WTC11 (cell line): ENCODE measurements at regions not wholly inside any gene's neighbourhood (a gene's known extent, or its start where the extent isn't known, plus 50 kb on each side); places are given as distances from the start of the nearest gene placed in this dataset.

Experiments used
- ATAC-seq: fragments of 200-7000 bp; cut with Tn5 transposase; 2 replicates; pipeline ENCODE4 v1.10.0; 2021; ENCODE audit warnings: mild to moderate bottlenecking, moderate library complexity
- CTCF ChIA-PET: fragments of 300-600 bp; sonication (Branson Sonifier 250); formaldehyde crosslinking; loops from one replicate; lab custom pipeline; 2021; ENCODE audit warnings: antibody characterized with exemption; lab: Charles Lee
- POLR2A ChIA-PET: fragments of 350-600 bp; sonication (Branson Sonifier 250); formaldehyde crosslinking; loops from one replicate; lab custom pipeline; 2021; ENCODE audit warnings: antibody characterized with exemption; lab: Charles Lee
- DNase-seq: peaks from one replicate; pipeline ENCODE4 v3.0.0; 2021; ENCODE audit warnings: low spot score
- H3K27ac Mint-ChIP-seq: 2 replicates; pipeline ENCODE4 v1.8.0; 2021; ENCODE audit warnings: mixed read lengths
- H3K27me3 Mint-ChIP-seq: 2 replicates; pipeline ENCODE4 v1.8.0; 2021; ENCODE audit warnings: low read depth, mild to moderate bottlenecking, moderate library complexity, mixed read lengths
- H3K36me3 Mint-ChIP-seq: 2 replicates; pipeline ENCODE4 v1.8.0; 2021; ENCODE audit warnings: mixed read lengths
- H3K4me1 Mint-ChIP-seq: 2 replicates; pipeline ENCODE4 v1.8.0; 2022; ENCODE audit warnings: mixed read lengths
- H3K4me3 Mint-ChIP-seq: 2 replicates; pipeline ENCODE4 v1.8.0; 2021; ENCODE audit warnings: mild to moderate bottlenecking, moderate library complexity, mixed read lengths
- H3K9me3 Mint-ChIP-seq: 2 replicates; pipeline ENCODE4 v1.8.0; 2021; ENCODE audit warnings: mixed read lengths
- ATF1 ChIP-seq: sonication (generic); formaldehyde crosslinking; IDR thresholded peaks from 2 replicates; pipeline ENCODE4 v1.8.1; 2023; ENCODE audit warnings: mild to moderate bottlenecking, moderate library complexity, missing genetic modification reagents
- ATF6 ChIP-seq: sonication (generic); formaldehyde crosslinking; IDR thresholded peaks from 2 replicates; pipeline ENCODE4 v1.8.1; 2023; ENCODE audit warnings: mild to moderate bottlenecking, missing genetic modification reagents
- E2F5 ChIP-seq: sonication (generic); formaldehyde crosslinking; IDR thresholded peaks from 2 replicates; pipeline ENCODE4 v1.8.1; 2022; ENCODE audit warnings: mild to moderate bottlenecking, moderate library complexity, missing genetic modification reagents
- ELF4 ChIP-seq: sonication (generic); formaldehyde crosslinking; IDR thresholded peaks from 2 replicates; pipeline ENCODE4 v1.8.1; 2022; ENCODE audit warnings: low read depth, mild to moderate bottlenecking, moderate library complexity, missing genetic modification reagents
- FOXK1 ChIP-seq: sonication (generic); formaldehyde crosslinking; IDR thresholded peaks from 2 replicates; pipeline ENCODE4 v1.8.0; 2022; ENCODE audit warnings: mild to moderate bottlenecking, moderate library complexity, missing genetic modification reagents
- GABPB1 ChIP-seq: sonication (generic); formaldehyde crosslinking; IDR thresholded peaks from 2 replicates; pipeline ENCODE4 v1.8.1; 2023; ENCODE audit warnings: mild to moderate bottlenecking, missing genetic modification reagents
- GTF2I ChIP-seq: fragments of 250-450 bp; sonication (Bioruptor Pico); conservative IDR thresholded peaks from 2 replicates; pipeline ENCODE4 v1.4.0; 2021; ENCODE audit warnings: mild to moderate bottlenecking
- HMGA2 ChIP-seq: fragments of 250-450 bp; sonication (Bioruptor Pico); IDR thresholded peaks from 2 replicates; pipeline ENCODE4 v1.4.0; 2021; ENCODE audit warnings: mild to moderate bottlenecking, moderate library complexity
- IRF1 ChIP-seq: sonication (generic); formaldehyde crosslinking; IDR thresholded peaks from 2 replicates; pipeline ENCODE4 v1.8.0; 2023; ENCODE audit warnings: missing genetic modification reagents
- KAT7 ChIP-seq: sonication (generic); formaldehyde crosslinking; IDR thresholded peaks from 2 replicates; pipeline ENCODE4 v1.8.1; 2023; ENCODE audit warnings: missing genetic modification reagents, mild to moderate bottlenecking, borderline replicate concordance
- MYBL2 ChIP-seq: sonication (generic); formaldehyde crosslinking; IDR thresholded peaks from 2 replicates; pipeline ENCODE4 v1.8.1; 2023; ENCODE audit warnings: mild to moderate bottlenecking, moderate library complexity, missing genetic modification reagents
- NFYB ChIP-seq: sonication (generic); formaldehyde crosslinking; conservative IDR thresholded peaks from 2 replicates; pipeline ENCODE4 v1.8.0; 2022; ENCODE audit warnings: low read depth, missing genetic modification reagents
- PRDM15 ChIP-seq: sonication (generic); formaldehyde crosslinking; IDR thresholded peaks from 2 replicates; pipeline ENCODE4 v1.8.0; 2022; ENCODE audit warnings: missing genetic modification reagents
- RELA ChIP-seq: sonication (generic); formaldehyde crosslinking; IDR thresholded peaks from 2 replicates; pipeline ENCODE4 v1.8.1; 2022; ENCODE audit warnings: missing genetic modification reagents, mild to moderate bottlenecking, borderline replicate concordance
- USF1 ChIP-seq: sonication (generic); formaldehyde crosslinking; IDR thresholded peaks from 2 replicates; pipeline ENCODE4 v1.8.0; 2022; ENCODE audit warnings: mild to moderate bottlenecking, missing genetic modification reagents
- USF2 ChIP-seq: sonication (generic); formaldehyde crosslinking; IDR thresholded peaks from 2 replicates; pipeline ENCODE4 v1.8.1; 2023; ENCODE audit warnings: mild to moderate bottlenecking, missing genetic modification reagents, moderate library complexity
- ZNF512 ChIP-seq: sonication (generic); formaldehyde crosslinking; IDR thresholded peaks from 2 replicates; pipeline ENCODE4 v1.8.1; 2022; ENCODE audit warnings: missing genetic modification reagents, borderline replicate concordance
- ZNF532 ChIP-seq: fragments of 250-450 bp; sonication (Bioruptor Pico); IDR thresholded peaks from 2 replicates; pipeline ENCODE4 v1.9.0; 2021; ENCODE audit warnings: mild to moderate bottlenecking, borderline replicate concordance

GRCh38 chr13:68440874-68441273 is 1210.7 kb upstream of the PCDH9 start:
- CTCF ChIA-PET, result interaction anchor here (0.6 to 0.7 kb wide), 2 partner anchors 788 to 1084 kb away, joined by 3 to 4 read pairs; no protein-coding TSS in a partner anchor
- Mint-ChIP-seq H3K4me1 (no peaks in the 10 kb centered on the region), H3K27ac (no peak overlapping the region), H3K36me3 (no peaks in the 10 kb centered on the region), H3K27me3 (no peaks in the 10 kb centered on the region), H3K9me3 (no peaks in the 10 kb centered on the region)
- POLR2A ChIA-PET, result interaction anchor here (0.6 kb wide), 1 partner anchor 140 kb away, joined by 3 read pairs; no protein-coding TSS in a partner anchor
- DNase-seq, result no peak
- no peak for TF ChIP-seq E2F5 (CRISPR knock-in tag)
- TF ChIP-seq ATF1 (CRISPR knock-in tag), result no peak
- no peak for TF ChIP-seq FOXK1 (CRISPR knock-in tag)
- TF ChIP-seq, all 79 proteins: peak for 0
- H3K4me3 Mint-ChIP-seq, result no peak overlapping the region
- ATAC-seq, result no peak

GRCh38 chr13:68439817-68440216 is 1209.7 kb upstream of the PCDH9 start:
- H3K27me3 Mint-ChIP-seq, result no peaks in the 10 kb centered on the region
- ATAC-seq, result no peak
- H3K9me3 Mint-ChIP-seq, result no peaks in the 10 kb centered on the region
- ChIA-PET CTCF (no interaction called here), POLR2A (no interaction called here)
- H3K27ac Mint-ChIP-seq, result no peak overlapping the region
- H3K4me1 Mint-ChIP-seq, result no peaks in the 10 kb centered on the region
- no peak for DNase-seq
- no peak overlapping the region for H3K4me3 Mint-ChIP-seq
- H3K36me3 Mint-ChIP-seq, result no peaks in the 10 kb centered on the region
- TF ChIP-seq ZNF512 (CRISPR knock-in tag) (no peak), GTF2I (CRISPR knock-in tag) (no peak), ZNF532 (CRISPR knock-in tag) (no peak), USF2 (CRISPR knock-in tag) (no peak), IRF1 (CRISPR knock-in tag) (no peak), ELF4 (CRISPR knock-in tag) (no peak), ATF6 (no peak), NFYB (CRISPR knock-in tag) (no peak), USF1 (CRISPR knock-in tag) (no peak), KAT7 (no peak), GABPB1 (no peak), HMGA2 (no peak), PRDM15 (CRISPR knock-in tag) (no peak), RELA (CRISPR knock-in tag) (no peak), MYBL2 (CRISPR knock-in tag) (no peak)
